Retinal pigment epithelial cell (primary cell): ENCODE measurements at regions not wholly inside any gene's neighbourhood (a gene's known extent, or its start where the extent isn't known, plus 50 kb on each side); places are given as distances from the start of the nearest gene placed in this dataset.

Experiments
- DNase-seq: peaks from one replicate; pipeline ENCODE4 v3.0.0-alpha.2; 2010; ENCODE audit warnings: low read depth
- H3K4me3 ChIP-seq: 2 replicates; pipeline ENCODE4 v1.5.1; 2011; ENCODE audit warnings: mild to moderate bottlenecking, low read length, control low read depth, moderate library complexity
- CTCF ChIP-seq: conservative IDR thresholded peaks from 2 replicates; pipeline ENCODE4 v1.5.1; 2011; ENCODE audit warnings: low read depth, low read length, control low read depth, inconsistent platforms

- TF ChIP-seq CTCF, result no peak
- H3K4me3 ChIP-seq, result no peak overlapping the region
- DNase-seq, result no peak
These were observed 225.6 kb upstream of the LCORL start for GRCh38 chr4:18247189-18247588.

GRCh38 chr4:18242919-18243693, 221.6 kb upstream of the LCORL start:
- no peak for DNase-seq
- H3K4me3 ChIP-seq, result no peak overlapping the region
- no peak for TF ChIP-seq CTCF

- DNase-seq, result no peak
- H3K4me3 ChIP-seq, result no peak overlapping the region
- TF ChIP-seq CTCF, result no peak
These were observed 220.2 kb upstream of the LCORL start for GRCh38 chr4:18241727-18242126.

- no peak for TF ChIP-seq CTCF
- H3K4me3 ChIP-seq, result no peak overlapping the region
- DNase-seq, result no peak
These were observed 212.6 kb upstream of the LCORL start for GRCh38 chr4:18234108-18234507.

- TF ChIP-seq CTCF, result no peak
These were observed 210.2 kb upstream of the LCORL start for GRCh38 chr4:18231726-18232125.

GRCh38 chr4:18227880-18228279, 206.3 kb upstream of the LCORL start:
- TF ChIP-seq CTCF, result no peak
- no peak overlapping the region for H3K4me3 ChIP-seq
- no peak for DNase-seq

More at GRCh38 chr4:18231726-18232125, 210.2 kb upstream of the LCORL start:
- DNase-seq, result no peak
- no peak overlapping the region for H3K4me3 ChIP-seq

GRCh38 chr4:18214411-18215055, 193.0 kb upstream of the LCORL start:
- TF ChIP-seq CTCF, result no peak
- DNase-seq, result no peak
- no peak overlapping the region for H3K4me3 ChIP-seq
